Ishikawa (cell line): ENCODE measurements at regions not wholly inside any gene's neighbourhood (a gene's known extent, or its start where the extent isn't known, plus 50 kb on each side); places are given as distances from the start of the nearest gene placed in this dataset.

Source experiments
- CEBPB ChIP-seq: IDR thresholded peaks from 2 replicates; pipeline ENCODE4 v1.6.1; 2012
- CREB1 ChIP-seq: IDR thresholded peaks from 2 replicates; pipeline ENCODE4 v1.6.1; 2012; ENCODE audit warnings: low read depth
- EGR1 ChIP-seq: IDR thresholded peaks from 2 replicates; pipeline ENCODE4 v1.6.1; 2012
- EP300 ChIP-seq: IDR thresholded peaks from 2 replicates; pipeline ENCODE4 v1.6.1; 2012; ENCODE audit warnings: borderline replicate concordance
- FOXM1 ChIP-seq: IDR thresholded peaks from 2 replicates; pipeline ENCODE4 v1.6.1; 2012; ENCODE audit warnings: low read depth, borderline replicate concordance
- MAX ChIP-seq: IDR thresholded peaks from 2 replicates; pipeline ENCODE4 v1.6.1; 2012
- NFIC ChIP-seq: IDR thresholded peaks from 2 replicates; pipeline ENCODE4 v1.6.1; 2012
- RAD21 ChIP-seq: IDR thresholded peaks from 2 replicates; pipeline ENCODE4 v1.6.1; 2012; ENCODE audit warnings: low read depth
- REST ChIP-seq: IDR thresholded peaks from 2 replicates; pipeline ENCODE4 v1.6.1; 2012; ENCODE audit warnings: low read depth, mild to moderate bottlenecking
- TAF1 ChIP-seq: IDR thresholded peaks from 2 replicates; pipeline ENCODE4 v1.6.1; 2012; ENCODE audit warnings: low read depth, mild to moderate bottlenecking
- TCF12 ChIP-seq: IDR thresholded peaks from 2 replicates; pipeline ENCODE4 v1.6.1; 2012; ENCODE audit warnings: low read depth
- TEAD4 ChIP-seq: IDR thresholded peaks from 2 replicates; pipeline ENCODE4 v1.6.1; 2012
- USF1 ChIP-seq: IDR thresholded peaks from 2 replicates; pipeline ENCODE4 v1.6.1; 2012
- YY1 ChIP-seq: IDR thresholded peaks from 2 replicates; pipeline ENCODE4 v1.6.1; 2012; ENCODE audit warnings: low read depth
- ZBTB7A ChIP-seq: IDR thresholded peaks from 2 replicates; pipeline ENCODE4 v1.6.1; 2012; ENCODE audit warnings: low read depth

- TF ChIP-seq CREB1 (no peak), USF1 (no peak), FOXM1 (no peak), YY1 (no peak), EP300 (no peak), TAF1 (no peak), NFIC (no peak), RAD21 (no peak), CEBPB (no peak), MAX (no peak), REST (no peak), ZBTB7A (no peak), EGR1 (no peak), TEAD4 (no peak), TCF12 (no peak)
These were observed 384.8 kb downstream of the PRR16 start for GRCh38 chr5:120848883-120849282.

GRCh38 chr5:120852222-120852860, 388.2 kb downstream of the PRR16 start:
- TF ChIP-seq CREB1 (no peak), CEBPB (no peak), EGR1 (no peak), TEAD4 (no peak), TAF1 (no peak), NFIC (no peak)

GRCh38 chr5:120866997-120867396, 402.9 kb downstream of the PRR16 start:
- TF ChIP-seq CEBPB = no peak
- TF ChIP-seq TEAD4 = no peak
- no peak for TF ChIP-seq NFIC
- no peak for TF ChIP-seq TCF12
- TF ChIP-seq CREB1 = no peak
- TF ChIP-seq ZBTB7A = no peak
- TF ChIP-seq RAD21 = no peak
- TF ChIP-seq USF1 = no peak
- TF ChIP-seq YY1 = no peak
- TF ChIP-seq REST = no peak
- TF ChIP-seq TAF1 = no peak
- no peak for TF ChIP-seq FOXM1
- no peak for TF ChIP-seq EGR1
- TF ChIP-seq EP300 = no peak

GRCh38 chr5:120869831-120870230, 405.7 kb downstream of the PRR16 start:
- no peak for TF ChIP-seq ZBTB7A
- no peak for TF ChIP-seq RAD21
- no peak for TF ChIP-seq REST
- no peak for TF ChIP-seq CREB1
- no peak for TF ChIP-seq EP300
- TF ChIP-seq TCF12 = no peak
- TF ChIP-seq YY1 = no peak
- no peak for TF ChIP-seq TEAD4
- TF ChIP-seq NFIC = no peak
- TF ChIP-seq TAF1 = no peak

- TF ChIP-seq FOXM1 (no peak), ZBTB7A (no peak), EGR1 (no peak), RAD21 (no peak), CREB1 (no peak), MAX (no peak), USF1 (no peak), CEBPB (no peak), REST (no peak), EP300 (no peak), TCF12 (no peak), TEAD4 (no peak), TAF1 (no peak), NFIC (no peak), YY1 (no peak)
These were observed 408.2 kb downstream of the PRR16 start for GRCh38 chr5:120872297-120872696.
